GM12878 (cell line): ENCODE measurements at regions not wholly inside any gene's neighbourhood (a gene's known extent, or its start where the extent isn't known, plus 50 kb on each side); places are given as distances from the start of the nearest gene placed in this dataset.

Source experiments
- ATAC-seq: fragments of 200-7000 bp; cut with Tn5 transposase; 3 replicates; pipeline ENCODE4 v1.9.1; 2020; ENCODE audit warnings: mild to moderate bottlenecking, moderate library complexity
- BruUV-seq: library from RNA; stranded (reverse); fragments of 400-500 nt; replicated peaks from 2 replicates; lab custom pipeline; 2021; lab: Mats Ljungman, UMichigan
- CTCF ChIA-PET: fragments of 300-600 bp; sonication (Branson Sonifier 250); formaldehyde crosslinking; extraction: SDS; loops from one replicate; lab custom pipeline; 2021; ENCODE audit warnings: inconsistent platforms; lab: Yijun Ruan, JAX
- POLR2A ChIA-PET: fragments of 350-600 bp; formaldehyde crosslinking; extraction: SDS; loops from one replicate; lab custom pipeline; 2021; ENCODE audit warnings: inconsistent platforms; lab: Charles Lee
- RAD21 ChIA-PET: fragments of 300-600 bp; sonication (Branson Sonifier 250); formaldehyde crosslinking; loops from one replicate; lab custom pipeline; 2023; ENCODE audit warnings: antibody characterized with exemption; ENCODE audit not compliant: unreplicated experiment; lab: Charles Lee
- SMC1A ChIA-PET: fragments of 300-600 bp; sonication (Branson Sonifier 250); formaldehyde crosslinking; loops from one replicate; lab custom pipeline; 2023; ENCODE audit not compliant: unreplicated experiment, uncharacterized antibody; lab: Charles Lee
- DNase-seq: peaks from one replicate; pipeline ENCODE4 v3.0.0-alpha.2; 2011; ENCODE audit warnings: low read depth, low spot score
- FAIRE-seq: peaks from 3 replicates; lab custom pipeline; 2011; peaks lifted over from hg19 to GRCh38; lab: Jason Lieb, UNC
- H2AFZ ChIP-seq: 2 replicates; pipeline ENCODE4 v1.6.0; 2011; ENCODE audit warnings: low read depth, low read length, control low read depth; ENCODE audit not compliant: control insufficient read depth
- H3K27ac ChIP-seq: 2 replicates; pipeline ENCODE4 v1.5.1; 2011; ENCODE audit warnings: control low read depth; ENCODE audit not compliant: control insufficient read depth, insufficient read depth
- H3K27me3 ChIP-seq, 2 experiments: replicated peaks in 1 of 2; 2 replicates each; pipeline versions ENCODE4 v1.6.0 to v1.6.1; 2011; ENCODE audit warnings: low read length in 1 of 2; ENCODE audit not compliant: control insufficient read depth in 2 of 2, insufficient read depth in 2 of 2
- H3K36me3 ChIP-seq, 2 experiments: 2 replicates each; pipeline ENCODE4 v1.5.1; 2011; ENCODE audit warnings: low read length in 1 of 2; ENCODE audit not compliant: control insufficient read depth in 2 of 2, insufficient read depth in 2 of 2
- H3K4me1 ChIP-seq: 2 replicates; pipeline ENCODE4 v1.6.1; 2011; ENCODE audit warnings: mild to moderate bottlenecking, low read length, moderate library complexity, mixed read lengths; ENCODE audit not compliant: control insufficient read depth, insufficient read depth
- H3K4me2 ChIP-seq: 2 replicates; pipeline ENCODE4 v1.6.0; 2011; ENCODE audit warnings: control low read depth; ENCODE audit not compliant: control insufficient read depth, insufficient read depth
- H3K4me3 ChIP-seq: fragments of 200-600 bp; sonication (generic); 2 replicates; pipeline ENCODE4 v1.5.1; 2016
- H3K79me2 ChIP-seq: 2 replicates; pipeline ENCODE4 v1.6.0; 2011; ENCODE audit warnings: low read length; ENCODE audit not compliant: control insufficient read depth, insufficient read depth
- H3K9ac ChIP-seq: 2 replicates; pipeline ENCODE4 v1.8.0; 2011; ENCODE audit warnings: low read length, control low read depth, mixed read lengths; ENCODE audit not compliant: control insufficient read depth, insufficient read depth
- H3K9me3 ChIP-seq: replicated peaks from 3 replicates; pipeline ENCODE4 v1.5.1; 2011; ENCODE audit warnings: mild to moderate bottlenecking, low read length; ENCODE audit not compliant: control insufficient read depth, insufficient read depth
- H4K20me1 ChIP-seq: 2 replicates; pipeline ENCODE4 v1.6.0; 2011; ENCODE audit not compliant: control insufficient read depth, insufficient read depth
- ATF7 ChIP-seq: fragments of 450-650 bp; IDR thresholded peaks from 2 replicates; pipeline ENCODE4 v1.6.1; 2016; ENCODE audit warnings: low read depth, mild to moderate bottlenecking
- CEBPB ChIP-seq, 2 experiments: fragments of 150-350 bp in 1 of 2; IDR thresholded peaks; 2 replicates each; pipeline ENCODE4 v1.6.1; 2012 to 2014; ENCODE audit warnings: low read depth in 2 of 2, low read length in 2 of 2, borderline replicate concordance in 1 of 2, inconsistent platforms in 1 of 2
- EGR1 ChIP-seq, 2 experiments: IDR thresholded peaks; 1 replicate in 1 of 2; 2 replicates in 1 of 2; pipeline ENCODE4 v1.6.1; 2011 to 2012; ENCODE audit warnings: low read depth in 2 of 2, low read length in 2 of 2, borderline replicate concordance in 1 of 2, mild to moderate bottlenecking in 1 of 2, moderate library complexity in 1 of 2
- FOS ChIP-seq: IDR thresholded peaks from 3 replicates; pipeline ENCODE4 v1.6.1; 2011; ENCODE audit warnings: borderline replicate concordance; ENCODE audit not compliant: insufficient read length; ENCODE audit errors: extremely low read depth
- JUND ChIP-seq: IDR thresholded peaks from 2 replicates; pipeline ENCODE4 v1.6.1; 2012; ENCODE audit warnings: low read depth, mild to moderate bottlenecking, low read length, improper control_type of control experiment, moderate library complexity
- MEF2B ChIP-seq: fragments of 450-650 bp; IDR thresholded peaks from 2 replicates; pipeline ENCODE4 v1.6.1; 2018; ENCODE audit warnings: mild to moderate bottlenecking, moderate library complexity; ENCODE audit not compliant: partially characterized antibody, poor library complexity, severe bottlenecking
- MTA2 ChIP-seq: fragments of 450-650 bp; IDR thresholded peaks from 2 replicates; pipeline ENCODE4 v1.6.1; 2016; ENCODE audit warnings: low read depth, mild to moderate bottlenecking, moderate library complexity
- NFXL1 ChIP-seq: fragments of 450-650 bp; IDR thresholded peaks from 2 replicates; pipeline ENCODE4 v1.6.1; 2017; ENCODE audit warnings: antibody characterized with exemption, mild to moderate bottlenecking, borderline replicate concordance
- NFYA ChIP-seq: IDR thresholded peaks from 2 replicates; pipeline ENCODE4 v1.6.1; 2011; ENCODE audit warnings: low read depth, mild to moderate bottlenecking, low read length, improper control_type of control experiment, borderline replicate concordance
- YY1 ChIP-seq: IDR thresholded peaks from 2 replicates; pipeline ENCODE4 v1.6.1; 2011; ENCODE audit warnings: low read depth, mild to moderate bottlenecking, low read length
- WGBS: methylation state at CpG from one replicate; pipeline ENCODE4 v1.1.6; 2016; ENCODE audit warnings: low lambda C conversion rate; ENCODE audit not compliant: insufficient replicate concordance, insufficient coverage; ENCODE audit errors: missing lambda C conversion rate; 5-methylcytosine and 5-hydroxymethylcytosine counted together
- in situ Hi-C: fragments of 300-500 bp; cut with MboI; formaldehyde crosslinking; loops from 9 replicates; pipeline ENCODE4 v1.14.3; 2018; ENCODE audit warnings: mixed read lengths
- intact Hi-C: fragments of 100-400 bp; cut with micrococcal nuclease; formaldehyde crosslinking; loops from one replicate; pipeline ENCODE4 v1.14.2; 2022; ENCODE audit not compliant: unreplicated experiment

GRCh38 chr7:33697616-33698015, 207.7 kb upstream of the BMPER start:
- Histone ChIP-seq H4K20me1 (no peaks in the 10 kb centered on the region), H3K4me1 (no peaks in the 10 kb centered on the region), H3K79me2 (no peaks in the 10 kb centered on the region), H3K27ac (no peak overlapping the region), H3K4me3 (no peak overlapping the region), H3K9me3 (no peaks in the 10 kb centered on the region; the same call in 2 of the 3 replicates), H2AFZ (no peak overlapping the region), H3K36me3 (no peaks in the 10 kb centered on the region), H3K4me2 (no peak overlapping the region), H3K9ac (no peak overlapping the region), H3K27me3 (no peaks in the 10 kb centered on the region)
- POLR2A ChIA-PET = interaction anchor here (1.2 kb wide), 1 partner anchor 12 kb away, joined by 3 read pairs; no protein-coding TSS in a partner anchor
- intact Hi-C loops (no loop called here), in situ Hi-C loops (no loop called here)
- SMC1A ChIA-PET = interaction anchor here (0.8 to 3.2 kb wide), 6 partner anchors 10 to 166 kb away, joined by 3 to 11 read pairs (median 4); no protein-coding TSS in a partner anchor
- DNase-seq = no peak
- WGBS = 17% methylated on average over 3 of the region's 3 CpGs
- ATAC-seq = no peak
- RAD21 ChIA-PET = no interaction called here
- CTCF ChIA-PET = interaction anchor here (0.6 to 4.0 kb wide), 5 partner anchors 23 to 417 kb away, joined by 3 to 23 read pairs (median 3); no protein-coding TSS in a partner anchor
- no TSS peak for BruUV-seq
- TF ChIP-seq JUND = no peak
- TF ChIP-seq ATF7 = no peak
- TF ChIP-seq EGR1 (IDR thresholded peaks at IDR 0.05; ENCODE audit: borderline replicate concordance in 1 of 2, low read depth in 2 of 2, low read length in 2 of 2) = no peak
- no peak for TF ChIP-seq NFYA
- no peak for TF ChIP-seq CEBPB (IDR thresholded peaks at IDR 0.05; ENCODE audit: borderline replicate concordance in 1 of 2, low read depth in 2 of 2, low read length in 2 of 2)
- no peak for TF ChIP-seq NFXL1
- no peak for TF ChIP-seq YY1
- no peak for TF ChIP-seq MEF2B
- TF ChIP-seq MTA2 = no peak
- TF ChIP-seq FOS = no peak
- FAIRE-seq = no peak
